ENCODE measurements at regions not wholly inside any gene's neighbourhood (a gene's known extent, or its start where the extent isn't known, plus 50 kb on each side); places are given as distances from the start of the nearest gene placed in this dataset.

- no peak overlapping the region for H2AFZ ChIP-seq (ENCODE audit: low read depth)
- H3F3A ChIP-seq (replicated peaks; ENCODE audit: insufficient read depth) = peaks cover 9% of the 10 kb centered on the region
- DNase-seq = no peak
- H3K27ac ChIP-seq (ENCODE audit: low read depth in 2 of 2, low read length in 1 of 2) = no peak overlapping the region
- WGBS (ENCODE audit: low lambda C conversion rate) = 96% methylated on average over 6 of the region's 6 CpGs
- TF ChIP-seq, protein P1, sequence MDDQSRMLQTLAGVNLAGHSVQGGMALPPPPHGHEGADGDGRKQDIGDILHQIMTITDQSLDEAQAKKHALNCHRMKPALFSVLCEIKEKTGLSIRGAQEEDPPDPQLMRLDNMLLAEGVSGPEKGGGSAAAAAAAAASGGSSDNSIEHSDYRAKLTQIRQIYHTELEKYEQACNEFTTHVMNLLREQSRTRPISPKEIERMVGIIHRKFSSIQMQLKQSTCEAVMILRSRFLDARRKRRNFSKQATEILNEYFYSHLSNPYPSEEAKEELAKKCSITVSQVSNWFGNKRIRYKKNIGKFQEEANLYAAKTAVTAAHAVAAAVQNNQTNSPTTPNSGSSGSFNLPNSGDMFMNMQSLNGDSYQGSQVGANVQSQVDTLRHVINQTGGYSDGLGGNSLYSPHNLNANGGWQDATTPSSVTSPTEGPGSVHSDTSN (IDR thresholded peaks at IDR 0.05) = no peak
- no peak for TF ChIP-seq FOXJ3 (CRISPR knock-in tag; IDR thresholded peaks at IDR 0.05)
- no peak for TF ChIP-seq RAD21 (IDR thresholded peaks at IDR 0.05; ENCODE audit: low read length)
- TF ChIP-seq MEF2A (IDR thresholded peaks at IDR 0.05; ENCODE audit: borderline replicate concordance, low read depth) = no peak
- TF ChIP-seq GABPA (IDR thresholded peaks at IDR 0.05; ENCODE audit: low read depth) = no peak
- no peak for TF ChIP-seq FOSL2 (IDR thresholded peaks at IDR 0.05; ENCODE audit: borderline replicate concordance, low read depth)
- TF ChIP-seq RCOR1 (IDR thresholded peaks at IDR 0.05; ENCODE audit: low read length) = no peak
- TF ChIP-seq RXRA (IDR thresholded peaks at IDR 0.05; ENCODE audit: borderline replicate concordance, low read depth) = no peak
- TF ChIP-seq ELF1 (IDR thresholded peaks at IDR 0.05) = no peak
- H3K4me1 ChIP-seq (ENCODE audit: control insufficient read depth in 1 of 2, insufficient read depth in 2 of 2, low read depth in 1 of 2, low read length in 1 of 2) = peaks cover 11 to 17% of the 10 kb centered on the region in 2 experiments
- ChIA-PET CTCF (no interaction called here), POLR2A (no interaction called here)
- no peaks in the 10 kb centered on the region for H3K79me2 ChIP-seq (ENCODE audit: insufficient read depth)
- no peaks in the 10 kb centered on the region for H3K9me3 ChIP-seq
- H3K4me3 ChIP-seq (ENCODE audit: low read depth in 2 of 2, low read length in 1 of 2) = no peak overlapping the region
- H4K20me1 ChIP-seq (ENCODE audit: insufficient read depth) = no peaks in the 10 kb centered on the region
- H3K9me2 ChIP-seq = no peaks in the 10 kb centered on the region
- no peaks in the 10 kb centered on the region for H3K27me3 ChIP-seq (ENCODE audit: insufficient read depth)
- H3K4me2 ChIP-seq = no peak overlapping the region
- no peak overlapping the region for H3K9ac ChIP-seq
- H3K36me3 ChIP-seq (replicated peaks in 1 of 2; ENCODE audit: control insufficient read depth in 1 of 2, insufficient read depth in 2 of 2, low read length in 1 of 2) = no peaks in the 10 kb centered on the region
Measured at GRCh38 chr3:117109178-117109577, 399.6 kb downstream of the TUSC7 start.

GRCh38 chr3:117114517-117115265 lies 405.1 kb downstream of the TUSC7 start:
- POLR2A ChIA-PET = no interaction called here
- no peaks in the 10 kb centered on the region for H3K9me3 ChIP-seq
- CTCF ChIA-PET = interaction anchor here (1.0 kb wide), 2 partner anchors 54 to 55 kb away, joined by 3 read pairs; no protein-coding TSS in a partner anchor
- peaks cover 0 to 3% of the 10 kb centered on the region in 2 experiments; a peak in 2 of 4 replicates for H3K4me1 ChIP-seq (ENCODE audit: control insufficient read depth in 1 of 2, insufficient read depth in 2 of 2, low read depth in 1 of 2, low read length in 1 of 2)
- no peaks in the 10 kb centered on the region for H3K79me2 ChIP-seq (ENCODE audit: insufficient read depth)
- no peak overlapping the region for H3K27ac ChIP-seq (ENCODE audit: low read depth in 2 of 2, low read length in 1 of 2)
- no peaks in the 10 kb centered on the region for H3F3A ChIP-seq (replicated peaks; ENCODE audit: insufficient read depth)
- H3K27me3 ChIP-seq (ENCODE audit: insufficient read depth) = no peaks in the 10 kb centered on the region
- H3K4me3 ChIP-seq (ENCODE audit: low read depth in 2 of 2, low read length in 1 of 2) = no peak overlapping the region
- no peaks in the 10 kb centered on the region for H4K20me1 ChIP-seq (ENCODE audit: insufficient read depth)
- TF ChIP-seq CHD2 (IDR thresholded peaks at IDR 0.05; ENCODE audit: low read length, partially characterized antibody) = no peak
- no peak for TF ChIP-seq REST (IDR thresholded peaks at IDR 0.05; ENCODE audit: low read depth, low read length)
- TF ChIP-seq NRF1 (IDR thresholded peaks at IDR 0.05; ENCODE audit: low read depth, low read length) = no peak
- no peak for TF ChIP-seq FOSL2 (IDR thresholded peaks at IDR 0.05; ENCODE audit: borderline replicate concordance, low read depth)
- no peak for TF ChIP-seq RFX5 (IDR thresholded peaks at IDR 0.05; ENCODE audit: low read length)
- TF ChIP-seq GABPA (IDR thresholded peaks at IDR 0.05; ENCODE audit: low read depth) = no peak
- no peak for TF ChIP-seq FOXM1 (IDR thresholded peaks at IDR 0.05; ENCODE audit: low read depth)
- TF ChIP-seq RXRA (IDR thresholded peaks at IDR 0.05; ENCODE audit: borderline replicate concordance, low read depth) = no peak
- TF ChIP-seq, protein P2, sequence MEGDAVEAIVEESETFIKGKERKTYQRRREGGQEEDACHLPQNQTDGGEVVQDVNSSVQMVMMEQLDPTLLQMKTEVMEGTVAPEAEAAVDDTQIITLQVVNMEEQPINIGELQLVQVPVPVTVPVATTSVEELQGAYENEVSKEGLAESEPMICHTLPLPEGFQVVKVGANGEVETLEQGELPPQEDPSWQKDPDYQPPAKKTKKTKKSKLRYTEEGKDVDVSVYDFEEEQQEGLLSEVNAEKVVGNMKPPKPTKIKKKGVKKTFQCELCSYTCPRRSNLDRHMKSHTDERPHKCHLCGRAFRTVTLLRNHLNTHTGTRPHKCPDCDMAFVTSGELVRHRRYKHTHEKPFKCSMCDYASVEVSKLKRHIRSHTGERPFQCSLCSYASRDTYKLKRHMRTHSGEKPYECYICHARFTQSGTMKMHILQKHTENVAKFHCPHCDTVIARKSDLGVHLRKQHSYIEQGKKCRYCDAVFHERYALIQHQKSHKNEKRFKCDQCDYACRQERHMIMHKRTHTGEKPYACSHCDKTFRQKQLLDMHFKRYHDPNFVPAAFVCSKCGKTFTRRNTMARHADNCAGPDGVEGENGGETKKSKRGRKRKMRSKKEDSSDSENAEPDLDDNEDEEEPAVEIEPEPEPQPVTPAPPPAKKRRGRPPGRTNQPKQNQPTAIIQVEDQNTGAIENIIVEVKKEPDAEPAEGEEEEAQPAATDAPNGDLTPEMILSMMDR (IDR thresholded peaks at IDR 0.05) = no peak
- TF ChIP-seq, protein P3, sequence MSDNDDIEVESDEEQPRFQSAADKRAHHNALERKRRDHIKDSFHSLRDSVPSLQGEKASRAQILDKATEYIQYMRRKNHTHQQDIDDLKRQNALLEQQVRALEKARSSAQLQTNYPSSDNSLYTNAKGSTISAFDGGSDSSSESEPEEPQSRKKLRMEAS (IDR thresholded peaks at IDR 0.05; ENCODE audit: low read depth) = no peak
- no peak for TF ChIP-seq RCOR1 (IDR thresholded peaks at IDR 0.05; ENCODE audit: low read length)
- no peak for TF ChIP-seq EP300 (IDR thresholded peaks at IDR 0.05; ENCODE audit: borderline replicate concordance in 1 of 2, low read depth in 1 of 2, low read length in 1 of 2)
- TF ChIP-seq RAD21 (IDR thresholded peaks at IDR 0.05; ENCODE audit: low read length) = no peak
- H2AFZ ChIP-seq (ENCODE audit: low read depth) = no peak overlapping the region
- no peak overlapping the region for H3K9ac ChIP-seq
- DNase-seq = no peak
- 94% methylated on average over 5 of the region's 5 CpGs for WGBS (ENCODE audit: low lambda C conversion rate)
- no peaks in the 10 kb centered on the region for H3K36me3 ChIP-seq (replicated peaks in 1 of 2; ENCODE audit: control insufficient read depth in 1 of 2, insufficient read depth in 2 of 2, low read length in 1 of 2)
- H3K9me2 ChIP-seq = no peaks in the 10 kb centered on the region
- H3K4me2 ChIP-seq = no peak overlapping the region
